ENCODE measurements at regions not wholly inside any gene's neighbourhood (a gene's known extent, or its start where the extent isn't known, plus 50 kb on each side); places are given as distances from the start of the nearest gene placed in this dataset.

- H2BK5ac ChIP-seq (ENCODE audit: low read depth, low read length), result no peak overlapping the region
- no peak overlapping the region for H2BK12ac ChIP-seq (ENCODE audit: low read depth, low read length)
- H3K36me3 ChIP-seq (ENCODE audit: control insufficient read depth in 2 of 4, insufficient read depth in 4 of 4, low read length in 3 of 4), result no peaks in the 10 kb centered on the region
- no peaks in the 10 kb centered on the region for H3K79me1 ChIP-seq (ENCODE audit: low read depth, low read length)
- no peak overlapping the region for H2AK5ac ChIP-seq (ENCODE audit: low read depth, low read length)
- no peaks in the 10 kb centered on the region for H4K20me1 ChIP-seq (replicated peaks in 1 of 2; ENCODE audit: control insufficient read depth in 1 of 2, insufficient read depth in 2 of 2, low read length in 2 of 2)
- 84% methylated on average over 6 of the region's 6 CpGs; no CpG with 5 or more reads in 1 of the 2 experiments for WGBS, 2 experiments (ENCODE audit: extremely low coverage in 1 of 2, insufficient coverage in 1 of 2, insufficient read length in 1 of 2, insufficient replicate concordance in 2 of 2, low coverage in 1 of 2, low lambda C conversion rate in 2 of 2, missing lambda C conversion rate in 1 of 2)
- H3K79me2 ChIP-seq (ENCODE audit: control insufficient read depth in 1 of 2, insufficient read depth in 2 of 2, low read length in 2 of 2), result no peaks in the 10 kb centered on the region
- H3K14ac ChIP-seq (ENCODE audit: insufficient read length), result no peak overlapping the region
- H2BK20ac ChIP-seq (ENCODE audit: low read length), result no peak overlapping the region
- H3K23ac ChIP-seq (ENCODE audit: insufficient read length), result no peak overlapping the region
- ChIA-PET POLR2A (ENCODE audit: partially characterized antibody) (no interaction called here), CTCF (ENCODE audit: partially characterized antibody) (no interaction called here)
- H4K8ac ChIP-seq (ENCODE audit: extremely low read depth, insufficient read depth, low read length), result no peak overlapping the region
- H2AFZ ChIP-seq (ENCODE audit: low read length), result 0 out of 2 replicates have a peak overlapping the region, but pooled peaks have one; percentile 12
- no peak overlapping the region for H4K91ac ChIP-seq (replicated peaks; ENCODE audit: insufficient read length, low read length)
- no peak overlapping the region for H2BK15ac ChIP-seq (ENCODE audit: low read length)
- no peak overlapping the region for H3K18ac ChIP-seq (ENCODE audit: extremely low read depth, low read length)
- no peaks in the 10 kb centered on the region for H3K27me3 ChIP-seq (replicated peaks in 1 of 4; ENCODE audit: control insufficient read depth in 3 of 4, extremely low read depth in 1 of 4, insufficient read depth in 3 of 4, low read length in 3 of 4)
- FAIRE-seq (no peak), DNase-seq (ENCODE audit: low read depth in 1 of 2, low spot score in 2 of 2) (no peak)
- no peak overlapping the region for H4K5ac ChIP-seq (ENCODE audit: insufficient read length, low read depth, low read length)
- H3K4me2 ChIP-seq (ENCODE audit: insufficient read depth in 1 of 2, low read depth in 2 of 2, low read length in 2 of 2), result no peak overlapping the region
- H3K9me3 ChIP-seq (ENCODE audit: insufficient read depth in 2 of 2, low read depth in 1 of 2, low read length in 1 of 2), result no peaks in the 10 kb centered on the region
- no peak overlapping the region for H2BK120ac ChIP-seq (replicated peaks; ENCODE audit: low read depth, low read length)
- no peak overlapping the region for H3K56ac ChIP-seq (replicated peaks; ENCODE audit: insufficient read length, low read depth, low read length)
- H3K4me1 ChIP-seq (replicated peaks in 1 of 4; ENCODE audit: control insufficient read depth in 3 of 4, insufficient read depth in 4 of 4, low read length in 3 of 4), result no peaks in the 10 kb centered on the region; a peak in 2 of 7 replicates
- H3K4ac ChIP-seq (replicated peaks; ENCODE audit: insufficient read length, low read depth, low read length), result no peak overlapping the region
- H3K23me2 ChIP-seq (ENCODE audit: low read depth, low read length), result no peaks in the 10 kb centered on the region
- no peak overlapping the region for H3K4me3 ChIP-seq (ENCODE audit: extremely low read depth in 1 of 4, insufficient read depth in 2 of 4, low read depth in 3 of 4, low read length in 4 of 4)
- no peak overlapping the region for H3K9ac ChIP-seq (replicated peaks in 1 of 4; ENCODE audit: extremely low read depth in 1 of 4, low read depth in 3 of 4, low read length in 3 of 4)
- no peak overlapping the region for H3K27ac ChIP-seq (ENCODE audit: low read depth, low read length)
- TF ChIP-seq RFX5 (IDR thresholded peaks at IDR 0.05; ENCODE audit: borderline replicate concordance, low read depth, low read length), result no peak
- TF ChIP-seq KDM4A (IDR thresholded peaks at IDR 0.05; ENCODE audit: low read depth, low read length, severe bottlenecking), result no peak
- TF ChIP-seq SAP30 (IDR thresholded peaks at IDR 0.05; ENCODE audit: insufficient read depth, insufficient replicate concordance, low read length), result no peak
- no peak for TF ChIP-seq CHD1 (IDR thresholded peaks at IDR 0.05; ENCODE audit: low read depth, low read length)
- no peak for TF ChIP-seq TAF1 (IDR thresholded peaks at IDR 0.05; ENCODE audit: low read depth, low read length)
These were observed 185.6 kb upstream of the COPS8 start for GRCh38 chr2:236899950-236900640.

Data from H1 (cell line).